Karpas-422 (cell line): ENCODE measurements at regions not wholly inside any gene's neighbourhood (a gene's known extent, or its start where the extent isn't known, plus 50 kb on each side); places are given as distances from the start of the nearest gene placed in this dataset.

Experiments used
- DNase-seq: peaks from one replicate; pipeline ENCODE4 v3.0.0-alpha.2; 2015
- H2AFZ ChIP-seq: fragments of 200-600 bp; sonication (generic); 2 replicates; pipeline ENCODE4 v1.6.1; 2014; ENCODE audit warnings: antibody characterized with exemption, low read length, mixed read lengths
- H3K27ac ChIP-seq: fragments of 200-600 bp; sonication (generic); 2 replicates; pipeline ENCODE4 v1.5.1; 2014; ENCODE audit warnings: mild to moderate bottlenecking, low read length, moderate library complexity
- H3K27me3 ChIP-seq: fragments of 200-600 bp; sonication (generic); 2 replicates; pipeline ENCODE4 v1.6.1; 2014; ENCODE audit warnings: low read length, mixed read lengths
- H3K36me3 ChIP-seq: fragments of 200-600 bp; sonication (generic); 2 replicates; pipeline ENCODE4 v1.6.1; 2014; ENCODE audit warnings: low read length, mixed read lengths; ENCODE audit not compliant: insufficient read depth
- H3K4me1 ChIP-seq: fragments of 200-600 bp; sonication (generic); 2 replicates; pipeline ENCODE4 v1.6.1; 2014; ENCODE audit warnings: mild to moderate bottlenecking, low read length, mixed read lengths
- H3K4me2 ChIP-seq: fragments of 200-600 bp; sonication (generic); 2 replicates; pipeline ENCODE4 v1.6.1; 2014; ENCODE audit warnings: low read length, low read depth, mild to moderate bottlenecking; ENCODE audit not compliant: poor library complexity, severe bottlenecking
- H3K4me3 ChIP-seq: fragments of 200-600 bp; sonication (generic); 2 replicates; pipeline ENCODE4 v1.5.1; 2014; ENCODE audit warnings: mild to moderate bottlenecking, antibody characterized with exemption, low read length, mixed read lengths
- H3K79me2 ChIP-seq: fragments of 200-600 bp; sonication (generic); 2 replicates; pipeline ENCODE4 v1.6.1; 2014; ENCODE audit warnings: mild to moderate bottlenecking, low read length, mixed read lengths
- H3K9ac ChIP-seq: fragments of 200-600 bp; sonication (generic); 2 replicates; pipeline ENCODE4 v1.6.0; 2014; ENCODE audit warnings: low read length
- H3K9me2 ChIP-seq: fragments of 200-600 bp; sonication (generic), shearing (Covaris generic); replicated peaks from 2 replicates; pipeline ENCODE4 v1.6.0; 2014; ENCODE audit warnings: mild to moderate bottlenecking, low read length, moderate library complexity; ENCODE audit not compliant: insufficient read depth
- H3K9me3 ChIP-seq: fragments of 300-700, 200-600 bp; sonication (generic); 2 replicates; pipeline ENCODE4 v1.6.1; 2014; ENCODE audit warnings: low read length, mixed read lengths
- H4K20me1 ChIP-seq: fragments of 200-600 bp; sonication (generic); 2 replicates; pipeline ENCODE4 v1.6.1; 2014; ENCODE audit warnings: mild to moderate bottlenecking, antibody characterized with exemption, low read length, low read depth; ENCODE audit not compliant: insufficient read depth

DNA sequence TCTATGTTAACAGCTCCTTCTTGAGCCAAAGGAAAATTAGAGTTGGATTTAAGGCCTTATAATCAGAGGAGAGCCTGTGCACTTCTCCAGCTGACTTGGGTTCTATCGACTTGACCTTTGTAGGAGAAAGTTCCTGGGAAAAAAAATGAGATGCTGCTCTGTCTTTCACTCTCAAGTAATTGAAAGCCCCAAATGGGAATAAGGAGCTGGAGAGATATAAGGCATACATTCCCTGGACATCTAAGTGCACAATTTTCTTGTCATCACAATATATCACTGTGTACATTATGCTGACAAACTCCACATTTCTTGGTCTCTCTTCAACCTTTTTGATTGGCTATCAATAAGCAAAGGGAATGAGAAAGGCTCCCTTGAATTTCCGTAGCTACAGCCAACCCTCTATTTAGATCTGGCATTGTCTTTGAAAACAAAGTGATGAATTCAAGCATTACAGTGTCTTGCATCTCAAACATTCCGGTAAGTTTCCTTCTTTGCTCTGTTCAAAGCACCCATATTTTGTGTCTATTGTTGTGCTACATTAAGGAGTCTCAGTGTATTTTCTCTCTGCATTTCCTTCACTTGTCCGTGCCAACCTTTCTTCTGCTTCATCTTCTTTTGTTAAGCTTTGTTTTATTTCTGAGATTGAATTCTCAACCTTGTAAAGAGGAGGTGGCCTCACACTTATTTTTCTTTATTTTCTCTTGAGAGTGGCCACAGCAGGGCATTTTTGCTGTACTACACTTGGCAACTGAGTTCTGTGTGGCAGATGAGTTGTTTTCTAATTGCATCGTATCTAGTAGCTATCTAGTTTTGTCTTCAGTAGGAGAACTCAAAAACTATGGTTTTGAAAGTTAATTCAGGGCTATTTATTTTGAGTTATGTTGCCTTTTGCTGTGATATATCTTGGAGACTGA lies 450.3 kb upstream of the MAN1A1 start:
- Histone ChIP-seq H3K79me2 (no peaks in the 10 kb centered on the region), H3K27ac (no peak overlapping the region), H3K4me3 (no peak overlapping the region), H4K20me1 (no peaks in the 10 kb centered on the region), H3K9me3 (no peaks in the 10 kb centered on the region), H3K4me2 (no peak overlapping the region), H2AFZ (no peak overlapping the region), H3K9me2 (no peaks in the 10 kb centered on the region), H3K4me1 (no peaks in the 10 kb centered on the region), H3K9ac (no peak overlapping the region), H3K27me3 (no peaks in the 10 kb centered on the region), H3K36me3 (no peaks in the 10 kb centered on the region)
- no peak for DNase-seq

GRCh38 chr6:119791736-119792135 lies 442.2 kb upstream of the MAN1A1 start:
- no peak overlapping the region for H2AFZ ChIP-seq
- H3K79me2 ChIP-seq = no peaks in the 10 kb centered on the region
- H3K4me3 ChIP-seq = no peak overlapping the region
- DNase-seq = no peak
- no peaks in the 10 kb centered on the region for H3K9me2 ChIP-seq
- H3K4me2 ChIP-seq = no peak overlapping the region
- no peaks in the 10 kb centered on the region for H3K36me3 ChIP-seq
- H3K27ac ChIP-seq = no peak overlapping the region
- H3K9me3 ChIP-seq = no peaks in the 10 kb centered on the region
- no peaks in the 10 kb centered on the region for H3K27me3 ChIP-seq
- no peak overlapping the region for H3K9ac ChIP-seq
- H3K4me1 ChIP-seq = no peaks in the 10 kb centered on the region
- no peaks in the 10 kb centered on the region for H4K20me1 ChIP-seq

- H2AFZ ChIP-seq = no peak overlapping the region
- no peaks in the 10 kb centered on the region for H3K36me3 ChIP-seq
- DNase-seq = no peak
- H3K4me3 ChIP-seq = no peak overlapping the region
- H3K27me3 ChIP-seq = no peaks in the 10 kb centered on the region
- H3K4me1 ChIP-seq = no peaks in the 10 kb centered on the region
- no peak overlapping the region for H3K4me2 ChIP-seq
- no peaks in the 10 kb centered on the region for H4K20me1 ChIP-seq
- H3K27ac ChIP-seq = no peak overlapping the region
- no peaks in the 10 kb centered on the region for H3K79me2 ChIP-seq
- no peak overlapping the region for H3K9ac ChIP-seq
- H3K9me2 ChIP-seq = no peaks in the 10 kb centered on the region; the same call in 1 of the 2 replicates
- peaks cover 4% of the 10 kb centered on the region; the same call in 1 of the 2 replicates for H3K9me3 ChIP-seq
Measured at GRCh38 chr6:119781365-119781764, 431.8 kb upstream of the MAN1A1 start.

DNA sequence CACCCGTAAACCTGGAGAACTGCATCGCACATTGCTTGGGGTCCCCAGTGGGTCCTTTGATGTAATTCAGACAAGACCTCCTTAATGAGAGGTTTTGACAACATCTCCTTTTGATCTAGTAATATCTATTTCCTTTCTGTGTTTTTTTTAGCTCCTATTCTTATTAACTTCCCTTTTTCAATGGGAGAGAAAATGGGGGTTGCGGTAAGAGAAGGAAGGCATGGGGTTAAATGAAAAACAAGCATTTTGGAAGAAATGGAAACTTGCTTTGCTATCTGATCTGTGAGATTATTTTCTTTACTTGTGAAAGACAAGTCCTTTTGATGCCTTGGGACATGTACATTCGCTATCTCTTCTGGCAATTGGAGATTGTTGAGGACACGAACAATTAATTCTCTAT lies 418.6 kb upstream of the MAN1A1 start:
- Histone ChIP-seq H3K4me3 (no peak overlapping the region), H4K20me1 (no peaks in the 10 kb centered on the region), H3K4me1 (no peaks in the 10 kb centered on the region), H3K9me2 (no peaks in the 10 kb centered on the region), H3K9ac (no peak overlapping the region), H3K27ac (no peak overlapping the region), H3K27me3 (no peaks in the 10 kb centered on the region), H3K79me2 (no peaks in the 10 kb centered on the region), H3K36me3 (no peaks in the 10 kb centered on the region), H2AFZ (no peak overlapping the region), H3K9me3 (no peaks in the 10 kb centered on the region), H3K4me2 (no peak overlapping the region)
- DNase-seq = no peak

DNA sequence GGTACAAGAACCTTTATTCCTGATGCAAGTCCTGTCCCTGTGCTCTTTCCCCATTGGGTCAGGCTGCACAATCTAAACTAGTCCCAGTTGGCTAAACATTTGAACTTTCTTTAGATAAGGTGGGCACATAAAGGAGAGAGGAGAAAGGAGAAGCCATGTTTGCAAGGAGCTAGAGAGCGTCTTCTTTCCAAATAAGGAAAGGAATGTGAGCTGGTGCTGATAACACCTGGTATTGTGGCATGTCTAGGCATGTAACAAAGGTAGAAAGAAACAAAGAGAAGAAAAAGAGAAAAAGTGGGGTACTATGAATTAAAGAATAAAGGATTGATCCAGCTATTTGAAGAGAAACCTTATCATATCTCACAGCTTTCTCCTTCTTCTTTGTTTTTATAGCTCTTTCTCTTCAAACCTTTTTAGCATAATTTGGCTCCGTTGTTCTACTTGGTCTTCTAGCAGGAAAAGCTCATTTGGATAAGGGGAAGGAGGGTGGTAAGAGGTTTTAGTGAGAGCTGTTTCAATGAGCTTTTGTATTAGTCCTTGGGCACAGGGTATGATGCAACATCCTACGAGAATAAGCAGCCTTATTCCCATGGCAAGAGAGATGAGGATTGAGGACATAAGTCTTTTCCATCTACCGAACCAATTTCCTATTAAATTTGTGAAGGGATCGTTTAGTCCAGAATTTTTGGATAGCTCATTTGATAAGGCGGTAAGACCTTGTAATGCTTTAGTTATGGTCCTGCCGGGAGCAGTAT lies 415.5 kb upstream of the MAN1A1 start:
- Histone ChIP-seq H3K9me3 (no peaks in the 10 kb centered on the region), H3K9ac (no peak overlapping the region), H3K79me2 (no peaks in the 10 kb centered on the region), H3K4me2 (no peak overlapping the region), H3K4me1 (no peaks in the 10 kb centered on the region), H2AFZ (no peak overlapping the region), H3K9me2 (no peaks in the 10 kb centered on the region; the same call in 1 of the 2 replicates), H3K4me3 (no peak overlapping the region), H3K27ac (no peak overlapping the region), H4K20me1 (no peaks in the 10 kb centered on the region), H3K36me3 (no peaks in the 10 kb centered on the region), H3K27me3 (no peaks in the 10 kb centered on the region)
- no peak for DNase-seq

DNA sequence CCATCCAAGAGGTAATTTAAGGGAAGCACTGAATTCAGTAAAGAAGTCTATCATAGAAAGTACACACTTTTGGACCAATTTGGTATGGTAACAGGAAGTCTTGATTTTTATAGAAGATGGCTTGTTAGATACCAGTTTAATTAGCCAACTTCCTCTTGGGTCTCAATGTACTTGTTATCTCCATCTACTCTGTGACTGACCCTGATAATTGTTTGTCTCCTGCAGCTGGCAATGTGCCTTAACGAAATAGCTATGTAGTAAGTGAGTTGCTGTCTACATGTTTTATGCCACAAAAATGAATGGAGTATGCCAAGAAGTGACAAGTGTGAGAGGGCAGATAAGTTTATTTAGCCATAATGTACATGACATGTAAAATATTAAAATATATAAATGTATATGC lies 410.5 kb upstream of the MAN1A1 start:
- no peaks in the 10 kb centered on the region for H3K9me3 ChIP-seq

DNA sequence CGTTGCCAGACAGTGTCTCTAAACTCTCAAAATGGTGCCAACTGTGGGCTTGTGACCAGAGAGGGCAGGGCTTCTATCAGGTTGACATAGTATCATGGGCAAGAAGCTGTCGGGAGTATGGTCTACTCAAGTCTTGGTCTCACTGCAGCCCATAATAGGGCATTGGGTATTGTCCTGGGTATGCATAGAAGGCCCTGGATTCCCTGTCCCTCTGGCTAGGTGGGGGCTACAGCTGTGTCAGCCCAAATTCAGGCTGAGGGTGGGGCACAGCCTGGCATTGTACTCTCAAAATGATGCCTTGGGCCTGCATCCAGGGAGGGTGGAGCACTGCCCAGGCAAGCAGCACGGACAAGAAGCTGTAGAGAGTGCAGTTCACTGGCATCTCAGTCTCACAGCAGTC lies 408.8 kb upstream of the MAN1A1 start:
- Histone ChIP-seq H3K9me3 (no peaks in the 10 kb centered on the region), H3K27ac (no peak overlapping the region), H2AFZ (no peak overlapping the region), H4K20me1 (no peaks in the 10 kb centered on the region), H3K4me2 (no peak overlapping the region), H3K79me2 (no peaks in the 10 kb centered on the region), H3K9ac (no peak overlapping the region), H3K4me1 (no peaks in the 10 kb centered on the region), H3K27me3 (no peaks in the 10 kb centered on the region), H3K36me3 (no peaks in the 10 kb centered on the region), H3K4me3 (no peak overlapping the region), H3K9me2 (no peaks in the 10 kb centered on the region; the same call in none of the 2 replicates)
- no peak for DNase-seq

More for the DNA sequence above, 410.5 kb upstream of the MAN1A1 start:
- no peak overlapping the region for H3K4me3 ChIP-seq
- H3K79me2 ChIP-seq = no peaks in the 10 kb centered on the region
- no peak overlapping the region for H2AFZ ChIP-seq
- H3K27me3 ChIP-seq = no peaks in the 10 kb centered on the region
- H3K4me1 ChIP-seq = no peaks in the 10 kb centered on the region
- no peak for DNase-seq
- H3K36me3 ChIP-seq = no peaks in the 10 kb centered on the region
- H3K9ac ChIP-seq = no peak overlapping the region
- H3K9me2 ChIP-seq = no peaks in the 10 kb centered on the region; the same call in none of the 2 replicates
- H3K4me2 ChIP-seq = no peak overlapping the region
- H4K20me1 ChIP-seq = no peaks in the 10 kb centered on the region
- H3K27ac ChIP-seq = no peak overlapping the region

- Histone ChIP-seq H3K79me2 (no peaks in the 10 kb centered on the region), H2AFZ (no peak overlapping the region)
Measured at GRCh38 chr6:119757467-119757866, 407.9 kb upstream of the MAN1A1 start.

More at GRCh38 chr6:119757467-119757866, 407.9 kb upstream of the MAN1A1 start:
- Histone ChIP-seq H3K4me1 (no peaks in the 10 kb centered on the region), H3K36me3 (no peaks in the 10 kb centered on the region), H3K27me3 (no peaks in the 10 kb centered on the region), H4K20me1 (no peaks in the 10 kb centered on the region), H3K9ac (no peak overlapping the region), H3K9me2 (no peaks in the 10 kb centered on the region; the same call in none of the 2 replicates), H3K4me3 (no peak overlapping the region), H3K27ac (no peak overlapping the region), H3K9me3 (no peaks in the 10 kb centered on the region), H3K4me2 (no peak overlapping the region)
- no peak for DNase-seq
